B cell (primary cell): ENCODE measurements at regions not wholly inside any gene's neighbourhood (a gene's known extent, or its start where the extent isn't known, plus 50 kb on each side); places are given as distances from the start of the nearest gene placed in this dataset.

ENCODE experiments used
- CTCF ChIP-seq: fragments of 200-600 bp; IDR thresholded peaks from one replicate; pipeline ENCODE4 v1.8.0; 2022; ENCODE audit warnings: antibody characterized with exemption, mild to moderate bottlenecking
- EZH2 ChIP-seq: IDR thresholded peaks from 2 replicates; pipeline ENCODE4 v1.6.1; 2012; ENCODE audit warnings: borderline replicate concordance, low read depth, mild to moderate bottlenecking, moderate library complexity, low read length; ENCODE audit not compliant: insufficient read depth, poor library complexity, severe bottlenecking

GRCh38 chrX:5080791-5081190 lies 1147.9 kb downstream of the NLGN4X start:
- TF ChIP-seq CTCF (no peak), EZH2 (no peak)
